WTC11 (cell line): ENCODE measurements at regions not wholly inside any gene's neighbourhood (a gene's known extent, or its start where the extent isn't known, plus 50 kb on each side); places are given as distances from the start of the nearest gene placed in this dataset.

Experiments used
- ATF6 ChIP-seq: sonication (generic); formaldehyde crosslinking; IDR thresholded peaks from 2 replicates; pipeline ENCODE4 v1.8.1; 2023; ENCODE audit warnings: mild to moderate bottlenecking, missing genetic modification reagents
- CTCF ChIP-seq: fragments of 200-600 bp; IDR thresholded peaks from 2 replicates; pipeline ENCODE4 v1.8.0; 2022; ENCODE audit warnings: antibody characterized with exemption
- ETV6 ChIP-seq: sonication (generic); formaldehyde crosslinking; IDR thresholded peaks from 2 replicates; pipeline ENCODE4 v1.8.1; 2022; ENCODE audit warnings: mild to moderate bottlenecking, missing genetic modification reagents
- NR1H2 ChIP-seq: sonication (generic); formaldehyde crosslinking; IDR thresholded peaks from 2 replicates; pipeline ENCODE4 v1.9.0; 2021; ENCODE audit warnings: mild to moderate bottlenecking, moderate library complexity, missing genetic modification reagents
- SOX15 ChIP-seq: fragments of 250-450 bp; sonication (Bioruptor Pico); IDR thresholded peaks from 2 replicates; pipeline ENCODE4 v1.9.0; 2021; ENCODE audit warnings: mild to moderate bottlenecking
- ZBTB43 ChIP-seq: sonication (generic); formaldehyde crosslinking; IDR thresholded peaks from 2 replicates; pipeline ENCODE4 v1.8.1; 2023; ENCODE audit warnings: mild to moderate bottlenecking, missing genetic modification reagents
- ZNF232 ChIP-seq: sonication (generic); formaldehyde crosslinking; IDR thresholded peaks from 2 replicates; pipeline ENCODE4 v1.8.0; 2022; ENCODE audit warnings: mild to moderate bottlenecking, missing genetic modification reagents

- TF ChIP-seq NR1H2 (CRISPR knock-in tag), result no peak
- TF ChIP-seq CTCF, result no peak
- no peak for TF ChIP-seq ATF6
- no peak for TF ChIP-seq ZBTB43 (CRISPR knock-in tag)
- no peak for TF ChIP-seq ETV6 (CRISPR knock-in tag)
- TF ChIP-seq ZNF232 (CRISPR knock-in tag), result no peak
- TF ChIP-seq SOX15, result no peak
These were observed 315.3 kb upstream of the GULP1 start for GRCh38 chr2:187976259-187976985.
